ENCODE measurements at regions not wholly inside any gene's neighbourhood (a gene's known extent, or its start where the extent isn't known, plus 50 kb on each side); places are given as distances from the start of the nearest gene placed in this dataset.

DNA sequence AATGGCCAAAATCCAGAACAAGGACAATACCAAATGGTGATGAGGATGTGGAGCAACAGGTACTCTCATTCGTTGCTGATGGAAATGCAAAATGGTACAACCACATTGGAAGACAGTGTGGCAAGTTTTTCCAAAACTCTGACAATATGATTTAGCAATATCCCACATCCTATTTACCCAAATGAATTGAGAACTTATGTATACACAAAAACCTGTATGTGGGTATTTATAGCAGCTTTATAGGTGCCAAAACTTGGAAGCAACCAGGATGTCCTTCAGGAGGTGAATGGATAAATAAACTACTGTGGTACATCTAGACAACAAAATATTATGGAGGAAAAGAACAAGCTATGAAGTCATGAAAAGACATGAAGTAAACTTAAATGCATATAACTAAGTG lies 156.5 kb downstream of the TFAP2A start:
- no peak for TF ChIP-seq CTCF (IDR thresholded peaks at IDR 0.05)
- intact Hi-C loops (cut with DNase I) = no loop called here
- no peak for ATAC-seq
- DNase-seq = no peak
- Histone ChIP-seq H3K36me3 (no peaks in the 10 kb centered on the region), H3K27me3 (no peaks in the 10 kb centered on the region), H3K27ac (no peak overlapping the region), H3K9me3 (no peaks in the 10 kb centered on the region), H3K4me3 (no peak overlapping the region), H3K4me1 (no peaks in the 10 kb centered on the region)

- H3K9me3 ChIP-seq = no peaks in the 10 kb centered on the region
- DNase-seq = no peak
- no peaks in the 10 kb centered on the region for H3K27me3 ChIP-seq
- no peak overlapping the region for H3K4me3 ChIP-seq
- H3K4me1 ChIP-seq = no peaks in the 10 kb centered on the region
- TF ChIP-seq CTCF (IDR thresholded peaks at IDR 0.05) = peak; percentile 31
- intact Hi-C loops (cut with DNase I) = no loop called here
- no peak for ATAC-seq
- no peak overlapping the region for H3K27ac ChIP-seq
- no peaks in the 10 kb centered on the region for H3K36me3 ChIP-seq
Measured at GRCh38 chr6:10256113-10256690, 158.7 kb downstream of the TFAP2A start.

- Histone ChIP-seq H3K27ac (no peak overlapping the region), H3K4me1 (no peaks in the 10 kb centered on the region), H3K36me3 (no peaks in the 10 kb centered on the region), H3K27me3 (no peaks in the 10 kb centered on the region), H3K9me3 (no peaks in the 10 kb centered on the region), H3K4me3 (no peak overlapping the region)
- intact Hi-C loops (cut with DNase I) = no loop called here
- no peak for TF ChIP-seq CTCF (IDR thresholded peaks at IDR 0.05)
- ATAC-seq = no peak
- no peak for DNase-seq
Measured at GRCh38 chr6:10250655-10251220, 164.1 kb downstream of the TFAP2A start.

DNA sequence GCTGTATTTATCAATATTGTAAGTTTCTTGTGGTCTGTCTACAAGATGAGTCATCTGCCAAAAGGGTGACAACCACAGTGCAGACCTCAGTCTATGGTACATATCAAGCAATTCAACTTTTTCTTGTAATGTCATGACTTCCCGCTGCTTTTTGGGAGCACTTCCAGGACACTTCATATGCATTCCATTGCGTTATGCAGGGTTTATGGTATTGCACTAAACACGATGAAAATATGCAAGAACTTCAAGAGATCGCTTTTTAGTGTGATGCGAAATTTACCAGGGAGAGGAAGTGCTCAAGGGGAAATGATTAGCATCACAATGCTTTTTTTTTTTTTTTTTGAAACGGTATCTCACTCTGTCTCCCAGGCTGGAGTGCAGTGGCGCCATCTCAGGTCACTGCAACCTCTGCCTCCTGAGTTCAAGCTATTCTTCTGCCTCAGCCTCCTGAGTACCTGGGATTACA lies 166.5 kb downstream of the TFAP2A start:
- TF ChIP-seq CTCF (IDR thresholded peaks at IDR 0.05) = no peak

DNA sequence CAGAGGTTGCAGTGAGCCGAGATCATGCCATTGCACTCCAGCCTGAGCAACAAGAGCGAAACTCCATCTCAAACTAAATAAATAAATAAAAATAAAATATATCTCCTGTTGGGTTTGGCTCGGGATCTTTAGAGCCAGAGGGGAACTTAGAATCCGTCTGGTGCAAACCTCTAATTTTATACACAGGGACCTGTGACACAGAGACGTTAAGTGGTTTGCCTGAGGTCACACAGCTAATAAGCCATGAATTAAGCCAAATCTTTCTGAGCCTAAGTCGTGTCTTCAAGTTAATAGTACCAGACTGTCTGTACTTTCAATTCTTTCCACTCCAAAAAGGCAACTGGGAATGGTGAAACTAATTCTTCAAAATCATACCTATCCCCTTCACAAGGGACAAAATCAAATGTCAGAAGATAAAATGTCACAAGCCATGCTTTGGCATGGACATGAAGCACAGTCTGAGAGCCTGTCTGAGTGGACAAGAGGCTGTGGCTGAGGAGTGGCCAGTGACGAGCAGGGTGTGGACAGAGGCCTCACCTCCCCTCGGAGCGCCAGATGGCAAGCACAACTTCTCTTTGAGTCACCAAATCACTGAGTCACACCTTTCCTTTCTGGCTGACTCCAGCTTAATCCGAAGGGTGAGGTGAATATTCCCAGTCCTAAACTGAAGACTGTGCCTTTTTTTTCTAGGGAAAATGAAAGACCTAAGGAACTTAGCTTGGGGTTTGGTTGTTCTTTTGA lies 177.4 kb downstream of the TFAP2A start:
- Histone ChIP-seq H3K4me3 (no peak overlapping the region), H3K9me3 (no peaks in the 10 kb centered on the region), H3K27me3 (no peaks in the 10 kb centered on the region), H3K4me1 (no peaks in the 10 kb centered on the region), H3K27ac (no peak overlapping the region), H3K36me3 (no peaks in the 10 kb centered on the region)
- TF ChIP-seq CTCF (IDR thresholded peaks at IDR 0.05) = no peak
- no peak for DNase-seq
- ATAC-seq = no peak
- intact Hi-C loops (cut with DNase I) = no loop called here

More for the DNA sequence above, 166.5 kb downstream of the TFAP2A start:
- no peaks in the 10 kb centered on the region for H3K36me3 ChIP-seq
- no peak overlapping the region for H3K27ac ChIP-seq
- ATAC-seq = no peak
- intact Hi-C loops (cut with DNase I) = no loop called here
- DNase-seq = no peak
- no peak overlapping the region for H3K4me3 ChIP-seq
- no peaks in the 10 kb centered on the region for H3K27me3 ChIP-seq
- no peaks in the 10 kb centered on the region for H3K4me1 ChIP-seq
- H3K9me3 ChIP-seq = no peaks in the 10 kb centered on the region

Data from upper lobe of right lung (tissue), 1 donor.